A204.1 (cell line): ENCODE measurements at regions not wholly inside any gene's neighbourhood (a gene's known extent, or its start where the extent isn't known, plus 50 kb on each side); places are given as distances from the start of the nearest gene placed in this dataset.
"Not testable (repeated sequence)": the region's sequence is repeated elsewhere in the genome, so short reads cannot be mapped to it uniquely, and the experiment has no call there.

Source experiments
- FAIRE-seq: peaks from 2 replicates; lab custom pipeline; 2012; peaks lifted over from hg19 to GRCh38; lab: Jason Lieb, UNC

DNA sequence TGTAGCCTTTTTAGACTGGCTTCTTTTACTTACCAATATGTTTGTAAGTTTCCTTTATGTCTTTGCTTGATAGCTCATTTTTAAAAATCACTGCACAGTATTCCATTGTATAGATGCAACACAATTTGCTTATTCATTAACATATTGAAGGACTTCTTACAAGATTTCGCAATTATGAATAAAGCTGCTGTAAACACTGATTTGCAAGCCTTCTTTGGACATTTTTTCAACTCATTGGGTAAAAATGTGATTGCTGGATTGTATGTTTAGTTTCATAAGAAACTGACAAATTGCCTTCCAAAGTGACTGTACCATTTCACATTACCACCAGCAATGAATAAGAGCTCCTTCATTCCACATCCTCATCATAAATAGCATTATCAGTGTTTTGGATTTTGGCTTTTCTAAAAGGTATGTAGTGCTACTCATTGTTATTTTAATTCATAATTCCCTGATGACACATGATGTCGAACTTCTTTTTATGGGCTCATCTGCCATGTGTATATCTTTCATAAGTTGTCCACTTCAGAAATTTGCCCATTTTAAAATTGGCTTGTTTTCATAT lies 80.7 kb downstream of the TFAP2B start:
- FAIRE-seq, result no peak

DNA sequence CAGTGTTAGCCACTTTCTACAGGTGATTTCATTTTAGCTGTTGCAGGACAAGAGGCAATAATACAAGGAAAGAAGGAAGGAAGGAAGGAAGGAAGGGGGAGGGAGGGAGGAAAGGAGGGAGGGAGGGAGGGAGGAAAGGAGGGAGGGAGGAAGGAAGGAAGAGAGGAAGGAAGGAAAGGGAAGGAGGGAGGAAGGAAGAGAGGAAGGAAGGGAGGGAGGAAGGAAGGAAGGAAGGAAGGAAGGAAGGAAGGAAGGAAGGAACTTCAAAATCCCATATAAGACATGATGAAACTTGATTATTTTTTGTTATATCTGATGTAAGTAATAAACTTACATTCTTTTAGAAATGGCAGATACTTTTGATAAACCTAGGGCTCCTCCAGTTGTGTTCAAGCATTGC lies 83.6 kb downstream of the TFAP2B start:
- FAIRE-seq, result no peak

DNA sequence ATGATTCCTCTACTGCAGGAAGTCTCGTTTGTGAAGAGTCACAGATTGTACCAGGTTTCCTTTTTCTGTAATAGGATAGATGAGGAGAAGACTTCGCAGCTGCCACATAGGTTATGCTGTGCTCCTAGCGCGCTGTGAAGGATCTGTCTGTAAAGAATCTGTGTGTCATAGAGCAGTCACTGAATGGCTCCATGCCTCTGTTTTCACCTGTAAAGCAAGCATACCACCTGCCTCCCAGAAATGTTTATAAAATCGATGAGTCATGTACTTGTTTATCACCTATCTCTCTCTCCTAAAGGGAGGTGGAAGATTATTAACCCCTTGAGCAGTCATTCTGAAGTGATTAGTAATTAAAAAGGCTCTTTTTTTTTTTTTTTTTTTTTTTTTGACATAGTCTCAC lies 86.6 kb downstream of the TFAP2B start:
- no peak for FAIRE-seq

DNA sequence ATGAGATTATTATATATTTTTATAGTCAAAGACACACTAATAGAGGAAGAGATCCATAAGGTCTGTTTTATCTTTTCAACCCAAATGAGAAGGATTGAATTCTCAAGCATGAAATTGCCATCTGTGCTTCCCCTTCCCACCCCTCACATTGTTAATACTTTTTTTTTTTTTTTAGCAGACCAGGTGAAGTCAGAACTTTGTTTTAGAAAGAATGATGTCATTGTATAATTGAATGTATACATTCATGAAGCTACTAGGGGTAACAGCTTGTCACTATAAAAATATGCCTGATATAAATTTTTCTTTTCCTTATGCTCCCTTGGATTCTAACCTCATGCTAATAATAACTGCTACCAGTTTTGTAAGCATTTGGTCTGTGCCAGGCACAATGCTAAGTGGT lies 88.9 kb downstream of the TFAP2B start:
- FAIRE-seq, result no peak

DNA sequence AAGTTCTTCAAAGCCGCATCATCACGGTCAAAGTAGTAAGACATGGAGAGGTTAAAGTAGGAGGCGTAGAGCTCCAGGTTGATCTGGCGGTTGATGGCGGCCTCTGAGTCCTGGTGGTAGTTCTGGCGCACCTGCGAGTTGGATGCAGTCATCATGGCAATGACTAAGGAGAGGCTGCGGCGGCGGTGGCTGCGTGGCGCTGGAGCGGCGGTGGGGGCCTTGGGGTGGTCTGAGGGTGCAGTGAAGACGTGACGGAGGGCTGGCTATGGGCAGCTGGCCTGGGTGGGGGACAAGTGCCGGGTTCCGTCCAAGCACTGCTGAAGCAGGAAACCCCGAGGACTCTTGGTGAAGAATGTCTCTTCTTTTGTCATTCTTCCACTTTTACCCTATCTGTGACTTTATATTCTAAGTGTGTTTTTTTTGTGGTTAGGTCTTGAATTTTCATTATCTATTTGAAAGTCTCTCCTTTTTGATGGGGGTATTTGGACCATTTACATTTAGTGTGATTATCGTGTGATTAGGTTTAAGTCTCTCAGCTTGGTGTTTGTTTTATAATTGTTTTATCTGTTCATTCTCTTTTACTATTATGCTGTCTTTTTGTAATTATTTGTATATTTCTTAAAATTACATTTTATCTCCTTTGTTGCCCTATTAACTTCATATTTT lies 94.6 kb downstream of the TFAP2B start:
- no peak for FAIRE-seq

DNA sequence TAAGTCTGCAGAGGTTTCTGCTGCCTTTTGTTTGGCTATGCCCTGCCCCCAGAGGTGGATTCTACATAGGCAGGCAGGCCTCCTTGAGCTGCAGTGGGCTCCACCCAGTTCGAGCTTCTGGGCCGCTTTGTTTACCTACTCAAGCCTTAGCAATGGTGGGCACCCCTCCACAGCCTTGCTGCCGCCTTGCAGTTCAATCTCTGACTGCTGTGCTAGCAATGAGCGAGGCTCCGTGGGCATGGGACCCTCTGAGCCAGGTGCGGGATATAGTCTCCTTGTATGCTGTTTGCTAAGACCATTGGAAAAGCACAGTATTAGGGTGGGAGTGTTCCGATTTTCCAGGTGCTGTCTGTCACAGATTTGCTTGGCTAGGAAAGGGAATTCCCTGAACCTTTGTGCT lies 102.7 kb downstream of the TFAP2B start:
- FAIRE-seq, result not testable (repeated sequence)

DNA sequence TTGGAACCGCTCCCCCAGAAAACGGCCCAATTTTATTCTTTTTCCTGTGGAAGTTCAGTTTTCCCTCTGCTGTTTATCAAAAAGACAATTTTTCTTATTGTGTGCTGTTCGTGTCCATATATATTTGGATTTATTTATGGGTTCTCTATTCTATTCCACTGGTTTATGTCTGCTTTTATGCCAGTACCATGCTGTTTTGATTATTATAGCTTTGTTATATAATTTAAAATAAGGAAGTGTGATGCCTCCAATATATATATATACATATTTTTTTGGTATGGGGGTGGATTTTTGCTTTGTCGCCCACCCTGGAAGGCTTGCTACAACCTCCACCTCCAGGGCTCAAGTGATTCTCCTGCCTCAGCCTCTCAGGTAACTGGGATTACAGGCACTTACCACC lies 103.3 kb downstream of the TFAP2B start:
- FAIRE-seq, result no peak

DNA sequence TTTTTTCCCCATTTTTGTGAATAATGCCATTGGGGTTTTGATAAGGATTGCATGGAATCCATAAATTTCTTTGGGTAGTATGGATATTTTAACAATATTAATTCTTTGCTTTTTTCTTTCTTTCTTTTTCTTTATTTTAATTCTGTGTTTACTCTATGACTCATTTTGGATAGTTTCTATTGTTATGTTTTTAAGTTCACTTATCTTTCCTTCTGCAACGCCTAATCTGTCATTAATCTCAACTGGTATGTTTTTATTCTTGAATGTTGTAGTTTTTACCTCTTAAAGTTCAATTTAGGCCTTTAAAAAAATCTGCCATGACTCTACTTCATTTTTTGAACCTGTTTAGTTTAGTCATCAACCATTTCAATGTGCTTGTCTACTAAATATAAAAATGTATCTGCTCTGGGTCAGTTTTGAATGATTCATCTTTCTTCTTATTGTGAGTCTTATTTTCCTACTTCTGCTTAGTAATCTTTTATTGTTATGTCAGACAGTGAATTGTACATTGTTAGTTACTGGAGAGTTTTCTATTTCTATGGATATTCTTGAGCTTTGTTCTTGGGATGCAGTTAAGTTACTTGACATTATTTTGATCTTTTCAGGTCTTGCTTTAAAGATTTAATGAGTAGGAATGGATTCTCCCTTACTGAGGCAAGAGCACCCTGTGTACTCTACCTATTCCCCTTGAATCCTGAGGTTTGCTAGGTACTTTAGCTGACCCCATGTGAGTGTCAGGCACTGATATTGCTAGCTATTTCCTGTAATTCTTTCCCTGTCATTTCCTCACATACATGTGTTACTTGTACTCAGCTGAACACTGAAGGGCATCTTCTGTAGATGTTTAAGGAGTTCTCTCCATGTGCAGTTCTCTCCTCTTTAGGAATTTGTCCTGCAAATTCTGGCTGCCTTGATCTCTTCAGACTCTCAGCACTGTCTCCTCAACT lies 104.2 kb downstream of the TFAP2B start:
- FAIRE-seq, result no peak

DNA sequence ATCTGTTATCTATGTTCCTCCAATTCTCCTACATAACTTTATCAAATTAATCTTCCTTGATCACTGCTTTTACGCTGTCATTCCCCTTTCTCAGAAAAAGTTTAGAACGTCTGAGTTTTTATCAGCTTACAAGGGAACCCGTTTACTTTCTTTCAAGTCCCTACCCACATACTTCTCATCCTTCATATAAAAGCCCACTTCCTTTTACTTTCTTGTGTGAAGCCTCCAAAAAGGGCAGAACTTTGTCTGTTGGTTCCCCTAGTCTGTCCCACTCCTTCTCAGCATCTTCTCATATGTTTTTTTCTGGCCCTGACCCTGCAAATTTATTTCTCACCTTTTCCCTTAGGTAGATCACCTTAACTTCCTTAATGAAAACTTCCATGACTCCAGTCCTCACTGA lies 106.1 kb downstream of the TFAP2B start:
- FAIRE-seq, result no peak

DNA sequence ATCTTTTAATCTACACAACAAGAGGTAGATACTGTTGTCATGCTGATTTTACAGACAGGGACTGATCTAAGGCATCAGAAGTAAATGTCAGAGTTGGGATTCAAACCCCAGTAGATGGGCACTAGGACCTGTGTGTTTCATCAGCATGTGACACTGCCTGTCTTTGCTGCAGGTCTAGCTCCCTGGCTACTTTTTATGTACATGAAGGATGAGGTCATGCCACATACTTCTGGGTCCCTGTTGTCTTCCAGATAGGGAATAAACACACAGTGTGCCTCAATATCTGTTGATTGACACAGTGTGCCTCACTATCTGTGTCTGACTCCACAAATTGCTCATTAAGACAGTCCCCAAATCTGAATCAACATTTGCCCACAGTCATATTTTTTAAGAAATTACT lies 106.9 kb downstream of the TFAP2B start:
- FAIRE-seq, result no peak

DNA sequence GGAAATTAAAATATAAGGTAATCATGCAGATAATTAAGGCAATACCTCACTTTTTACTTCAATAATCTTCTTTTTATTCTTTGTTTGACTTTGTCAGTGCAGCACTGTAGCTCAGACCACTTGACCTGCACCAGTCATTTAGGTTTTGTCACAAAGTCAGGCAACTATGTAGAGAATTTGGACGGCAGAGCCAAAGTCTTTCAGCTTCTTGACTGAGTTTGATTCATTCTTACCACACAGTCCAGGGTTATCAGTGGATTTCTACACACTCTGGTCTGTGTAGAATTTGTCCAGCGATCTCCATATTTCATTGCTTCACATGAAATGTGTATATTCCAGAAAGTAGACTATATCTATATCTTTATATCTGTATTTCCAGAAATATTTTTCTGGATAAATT lies 107.3 kb downstream of the TFAP2B start:
- FAIRE-seq, result no peak

DNA sequence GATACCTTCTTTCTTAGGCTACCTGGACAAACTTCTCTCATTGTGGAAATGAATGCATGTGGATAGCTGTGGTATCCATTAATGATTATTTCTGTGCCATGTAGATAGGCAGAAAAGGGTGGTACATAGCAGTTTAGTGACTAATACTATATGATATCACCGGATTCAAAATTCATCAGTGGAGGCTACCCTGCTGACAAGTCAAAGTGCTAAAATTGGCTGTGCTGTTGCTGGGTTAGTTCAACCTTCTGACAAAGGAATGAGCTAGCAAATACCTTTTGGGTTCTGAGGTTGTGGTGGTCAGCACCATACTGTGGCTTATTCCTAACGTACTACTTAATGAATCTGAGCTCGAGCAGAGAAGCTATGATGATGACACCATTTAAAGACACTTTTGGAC lies 109.1 kb downstream of the TFAP2B start:
- FAIRE-seq, result no peak

DNA sequence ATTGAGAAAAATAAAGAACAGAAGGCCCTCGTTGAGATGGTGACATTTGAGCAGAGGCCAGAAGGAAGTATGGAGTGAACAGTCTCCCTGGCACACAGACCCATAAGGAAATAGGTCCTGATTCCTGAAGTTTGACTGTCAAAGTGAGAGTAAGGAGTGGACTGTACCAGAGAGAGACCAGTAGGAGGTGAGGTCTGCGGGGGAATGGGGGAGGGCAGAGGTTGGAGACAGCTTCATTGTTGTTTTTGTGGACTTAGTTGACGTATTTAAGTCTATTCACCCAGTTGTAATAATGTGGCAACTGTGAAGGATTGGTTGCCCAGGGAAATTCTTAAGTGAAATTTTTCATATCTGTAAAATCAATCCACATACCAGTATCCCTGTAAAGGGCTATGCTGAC lies 110.7 kb downstream of the TFAP2B start:
- no peak for FAIRE-seq

DNA sequence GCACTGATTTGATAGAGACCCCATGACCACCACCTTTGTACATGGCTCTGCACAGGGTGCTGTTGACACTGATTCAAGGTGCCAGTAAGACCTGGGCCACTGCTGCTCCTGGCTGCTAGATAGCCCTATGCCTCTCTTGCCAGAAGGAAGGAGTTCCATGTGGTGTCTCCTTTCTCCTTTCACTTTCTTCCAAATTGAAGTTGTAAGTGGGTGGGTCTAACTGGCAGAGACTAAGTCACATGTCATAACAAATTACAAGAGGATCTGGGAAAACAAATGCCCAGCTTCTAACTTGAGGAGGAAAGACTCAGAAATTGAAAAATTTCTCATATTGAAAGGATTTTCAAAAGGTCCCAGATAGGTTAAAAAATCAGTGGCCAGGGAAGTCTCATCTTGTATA lies 116.8 kb downstream of the TFAP2B start:
- no peak for FAIRE-seq

DNA sequence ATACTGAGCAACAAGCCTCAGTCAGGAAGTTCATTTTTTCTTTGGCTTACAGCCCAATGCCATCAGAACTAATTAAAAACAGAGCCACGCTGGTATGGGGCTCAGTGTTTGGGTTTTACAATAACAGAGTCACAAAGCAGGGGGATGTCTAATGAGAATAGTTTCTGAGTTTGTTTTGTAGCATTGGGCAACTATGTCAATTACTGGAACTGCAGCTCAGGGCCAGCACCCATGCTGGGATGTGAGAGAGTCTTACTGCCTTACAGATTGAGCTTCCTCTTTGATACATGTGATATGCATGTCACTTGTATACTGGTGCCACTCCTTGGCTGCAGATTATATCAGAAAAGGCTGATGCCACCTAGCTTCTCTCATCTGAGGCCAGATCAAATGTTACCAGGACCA lies 117.6 kb downstream of the TFAP2B start:
- no peak for FAIRE-seq

DNA sequence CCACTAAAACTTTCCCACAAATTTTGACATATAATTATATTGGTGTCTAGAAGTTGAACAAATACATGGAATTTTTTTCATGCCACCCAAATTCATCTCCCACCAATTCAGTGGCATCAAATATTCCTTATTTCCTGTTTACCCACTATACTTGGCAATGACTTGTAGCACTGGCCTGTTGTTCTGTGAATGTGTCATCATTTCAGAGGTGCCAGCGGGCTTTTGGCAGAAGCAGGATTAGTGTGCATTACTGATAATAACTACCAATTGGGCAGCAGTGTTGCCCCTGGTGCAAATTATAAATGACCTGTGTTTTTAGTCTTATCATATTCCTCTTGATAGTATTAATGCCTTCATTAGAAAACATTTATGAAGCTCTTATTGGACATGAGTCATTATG lies 121.3 kb downstream of the TFAP2B start:
- no peak for FAIRE-seq

DNA sequence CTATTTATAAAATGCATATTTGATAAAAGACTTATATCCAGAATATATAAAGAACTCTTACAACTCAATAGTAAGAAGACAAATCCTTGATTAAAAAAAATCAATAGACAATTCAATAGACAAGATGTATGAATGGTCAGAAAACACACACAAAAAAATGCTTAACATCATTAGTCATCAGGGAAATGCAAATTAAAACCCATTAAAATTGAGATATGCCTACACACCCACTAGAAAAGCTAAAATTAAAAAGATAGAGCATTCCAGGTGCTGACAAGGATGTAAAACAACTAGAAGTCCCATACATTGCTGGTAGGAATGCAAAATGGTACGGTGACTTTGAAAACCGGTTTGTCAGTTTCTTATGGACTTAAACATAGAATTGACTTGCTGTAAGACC lies 127.1 kb downstream of the TFAP2B start:
- FAIRE-seq, result no peak

DNA sequence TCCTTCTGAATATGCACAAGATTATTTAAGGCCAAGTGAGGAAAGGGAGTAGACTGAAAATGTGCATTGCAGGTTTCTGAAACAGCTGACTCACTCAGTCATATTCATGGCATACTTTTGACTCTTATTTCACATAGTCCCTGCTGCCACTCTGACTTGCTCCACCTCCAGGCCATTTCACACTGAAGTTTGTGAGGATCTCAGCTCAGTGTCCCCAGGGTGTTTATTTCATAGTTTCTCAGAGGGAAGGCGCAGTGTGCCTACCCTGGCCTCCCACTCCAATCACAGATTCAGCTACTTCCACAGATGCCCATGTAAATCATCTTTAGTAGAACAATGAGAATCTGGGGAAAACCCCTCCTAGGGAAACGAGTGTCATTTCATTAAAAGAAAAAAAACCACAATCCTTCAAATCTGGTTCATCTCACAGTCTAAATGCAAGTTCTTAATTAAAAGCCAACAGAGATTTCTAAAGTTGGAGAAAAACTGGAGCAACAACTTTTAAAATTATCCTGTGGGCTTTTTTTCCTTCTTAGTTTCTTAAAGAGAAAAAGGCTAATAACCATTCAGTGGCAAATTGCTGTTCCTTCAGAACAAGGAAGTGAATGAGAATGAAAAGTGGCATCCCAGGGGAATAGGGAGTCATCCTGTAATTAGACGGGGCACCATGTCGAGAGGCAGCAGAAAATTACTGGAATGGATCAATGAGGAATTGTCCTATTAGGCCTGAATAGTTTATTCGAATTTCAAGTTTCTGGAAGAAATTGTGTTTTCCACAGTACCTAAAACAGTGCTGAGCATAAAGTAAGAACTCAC lies 133.6 kb downstream of the TFAP2B start:
- no peak for FAIRE-seq

DNA sequence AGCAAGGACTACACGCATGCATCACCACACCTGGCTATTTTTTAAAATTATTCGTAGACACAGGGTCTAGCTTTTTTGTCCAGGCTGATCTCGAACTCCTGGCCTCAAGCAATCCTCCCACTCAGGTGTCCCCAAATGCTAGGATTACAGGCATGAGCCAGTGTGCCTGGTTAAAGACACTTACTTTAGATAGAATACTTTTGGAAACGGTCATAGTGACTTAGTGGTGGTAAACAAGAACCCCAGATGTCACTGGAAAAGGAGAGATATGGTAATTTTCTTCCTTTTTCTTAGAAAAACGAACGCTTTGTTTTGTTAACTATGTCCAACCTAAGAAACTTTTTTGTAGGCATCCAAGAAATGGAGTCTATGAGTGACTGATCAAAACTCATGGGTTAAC lies 137.3 kb downstream of the TFAP2B start:
- FAIRE-seq, result no peak

DNA sequence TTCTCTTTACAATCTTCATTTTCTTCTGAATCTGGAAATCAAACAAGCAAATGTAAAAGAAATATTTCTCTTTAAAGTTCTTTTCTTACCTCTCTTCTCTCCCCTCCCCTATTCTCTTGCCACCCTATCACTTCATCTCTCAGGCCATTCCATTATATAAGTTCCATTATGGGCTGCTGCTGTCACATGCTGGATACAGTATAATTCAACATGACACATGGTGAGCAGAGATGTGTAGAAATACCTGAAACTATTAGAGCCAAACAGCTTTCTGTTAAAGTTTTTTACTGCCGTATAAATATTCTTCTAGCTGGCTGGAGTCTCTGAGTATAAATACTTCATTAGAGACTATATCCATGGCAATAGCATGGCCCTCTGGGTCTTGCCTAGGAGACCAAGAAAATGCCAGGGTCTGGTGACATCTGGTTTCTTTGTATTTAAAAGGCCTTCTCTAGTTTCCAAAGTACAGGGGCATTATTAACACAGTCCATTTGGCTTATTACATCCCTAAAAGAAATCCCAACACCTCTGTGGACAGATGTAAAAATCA lies 139.6 kb downstream of the TFAP2B start:
- FAIRE-seq, result no peak

DNA sequence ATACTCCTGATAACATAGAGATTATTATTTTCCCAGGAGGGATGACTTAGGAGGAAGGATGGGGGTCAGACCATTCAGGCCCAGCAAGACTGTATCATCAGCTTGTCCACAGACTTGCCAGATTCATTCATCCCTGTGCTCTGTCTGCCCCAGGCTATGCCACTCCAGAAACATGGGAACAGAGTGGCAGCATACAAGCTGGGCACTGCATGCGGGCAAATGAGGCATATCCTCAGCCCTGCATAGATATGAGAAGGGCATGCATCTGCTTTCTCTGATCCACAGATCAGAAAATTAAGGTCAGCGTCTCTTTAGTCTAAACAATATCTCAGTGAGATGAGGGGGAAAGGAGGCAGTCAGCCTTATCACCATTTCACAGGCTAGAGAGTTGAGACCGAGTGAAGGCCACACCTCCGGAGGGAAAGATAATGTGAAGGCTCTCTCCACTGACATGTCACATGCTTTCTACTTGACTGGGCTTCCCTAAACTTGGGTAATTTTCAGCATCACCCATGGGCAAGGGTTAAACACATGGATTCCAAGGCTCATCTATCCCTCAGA lies 140.5 kb downstream of the TFAP2B start:
- FAIRE-seq, result no peak

DNA sequence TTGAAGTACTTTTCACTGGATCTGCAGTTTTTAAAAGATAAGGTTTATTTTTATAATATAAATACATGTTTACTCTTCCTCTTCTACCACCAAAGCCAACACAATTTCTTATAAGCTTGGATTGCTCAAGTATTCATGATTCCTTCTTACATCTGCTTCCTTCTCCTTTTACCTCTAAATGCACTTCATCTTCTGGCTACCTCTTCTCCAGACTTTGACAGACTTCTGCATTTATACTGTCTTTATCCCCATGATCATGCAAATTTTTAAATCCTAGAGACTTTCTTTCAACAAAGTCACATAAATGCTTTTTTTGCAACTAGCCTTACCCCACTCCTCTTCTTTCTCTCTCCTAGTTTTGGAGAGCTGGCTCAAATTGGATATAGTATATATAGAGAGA lies 142.9 kb downstream of the TFAP2B start:
- no peak for FAIRE-seq
